ENCODE measurements at regions not wholly inside any gene's neighbourhood (a gene's known extent, or its start where the extent isn't known, plus 50 kb on each side); places are given as distances from the start of the nearest gene placed in this dataset.

DNA sequence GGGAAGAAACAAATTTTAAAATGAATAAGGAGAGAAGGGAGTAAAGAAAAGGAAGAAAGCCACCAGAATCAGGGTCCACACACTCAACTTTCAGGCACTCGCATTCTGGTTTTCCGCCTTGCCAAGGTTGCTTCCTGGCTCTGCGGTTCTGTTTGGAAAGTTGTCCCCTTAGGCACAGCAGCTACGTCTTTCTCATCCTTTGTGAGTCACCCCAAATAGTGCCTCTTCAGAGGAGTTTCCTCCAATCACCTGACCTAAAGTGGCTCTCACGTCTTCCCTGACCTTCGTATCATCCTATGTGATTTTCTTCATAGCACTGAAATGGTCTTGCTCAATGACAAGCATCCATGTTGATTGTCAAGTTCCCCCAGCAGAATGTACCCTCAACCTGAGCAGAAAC lies 99.5 kb upstream of the TMCC3 start:
- no peak overlapping the region for H3K9ac ChIP-seq (ENCODE audit: insufficient read depth in 1 of 2, low read length in 2 of 2)
- peaks cover 0 to 15% (median 0%) of the 10 kb centered on the region in 5 donors for H3K4me1 ChIP-seq (ENCODE audit: control insufficient read depth in 5 of 5, insufficient read depth in 5 of 5, low read length in 5 of 5)
- H3K9me3 ChIP-seq (ENCODE audit: control insufficient read depth in 4 of 4, insufficient read depth in 3 of 4, low read length in 3 of 4) = no peaks in the 10 kb centered on the region
- 77 to 92% methylated on average over 6 of the region's 6 CpGs for WGBS, 2 donors
- TF ChIP-seq, protein P1, sequence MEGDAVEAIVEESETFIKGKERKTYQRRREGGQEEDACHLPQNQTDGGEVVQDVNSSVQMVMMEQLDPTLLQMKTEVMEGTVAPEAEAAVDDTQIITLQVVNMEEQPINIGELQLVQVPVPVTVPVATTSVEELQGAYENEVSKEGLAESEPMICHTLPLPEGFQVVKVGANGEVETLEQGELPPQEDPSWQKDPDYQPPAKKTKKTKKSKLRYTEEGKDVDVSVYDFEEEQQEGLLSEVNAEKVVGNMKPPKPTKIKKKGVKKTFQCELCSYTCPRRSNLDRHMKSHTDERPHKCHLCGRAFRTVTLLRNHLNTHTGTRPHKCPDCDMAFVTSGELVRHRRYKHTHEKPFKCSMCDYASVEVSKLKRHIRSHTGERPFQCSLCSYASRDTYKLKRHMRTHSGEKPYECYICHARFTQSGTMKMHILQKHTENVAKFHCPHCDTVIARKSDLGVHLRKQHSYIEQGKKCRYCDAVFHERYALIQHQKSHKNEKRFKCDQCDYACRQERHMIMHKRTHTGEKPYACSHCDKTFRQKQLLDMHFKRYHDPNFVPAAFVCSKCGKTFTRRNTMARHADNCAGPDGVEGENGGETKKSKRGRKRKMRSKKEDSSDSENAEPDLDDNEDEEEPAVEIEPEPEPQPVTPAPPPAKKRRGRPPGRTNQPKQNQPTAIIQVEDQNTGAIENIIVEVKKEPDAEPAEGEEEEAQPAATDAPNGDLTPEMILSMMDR (IDR thresholded peaks at IDR 0.05; ENCODE audit: control extremely low read depth, extremely low read depth) = no peak
- ATAC-seq (ENCODE audit: insufficient read depth, low FRiP score) (no peak), DNase-seq (no peak)
- no peaks in the 10 kb centered on the region for H3K27me3 ChIP-seq (ENCODE audit: control insufficient read depth in 3 of 3, insufficient read depth in 3 of 3, low read length in 2 of 3)
- H3K4me3 ChIP-seq = no peak overlapping the region
- H3K27ac ChIP-seq (ENCODE audit: low read depth in 1 of 2, low read length in 1 of 2) = no peak overlapping the region
- H3K36me3 ChIP-seq (ENCODE audit: control insufficient read depth in 4 of 4, insufficient read depth in 4 of 4, low read length in 4 of 4) = no peaks in the 10 kb centered on the region

DNA sequence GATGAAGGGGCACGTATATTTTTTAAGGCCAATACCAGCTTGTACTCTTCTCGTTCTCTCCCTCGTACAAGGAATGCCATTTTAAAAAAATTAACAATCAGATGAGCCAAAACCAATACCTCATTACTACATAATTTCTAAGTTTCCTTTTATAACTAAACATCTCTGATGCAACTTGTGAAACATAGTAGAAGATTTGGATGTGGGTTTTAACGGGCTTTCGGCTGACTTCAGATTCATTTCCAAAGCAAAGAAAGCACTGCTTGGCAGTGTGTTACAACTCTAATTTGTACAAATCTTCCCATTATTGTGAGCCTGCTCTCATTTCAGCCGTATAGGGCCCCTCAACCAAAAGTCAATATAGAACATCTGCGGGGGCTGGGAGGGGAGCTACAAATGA lies 99.1 kb upstream of the TMCC3 start:
- no peaks in the 10 kb centered on the region for H3K9me3 ChIP-seq (ENCODE audit: control insufficient read depth in 4 of 4, insufficient read depth in 3 of 4, low read length in 3 of 4)
- peak in 2 of 3 donors; percentile 49 to 55 for DNase-seq
- no peak overlapping the region for H3K4me3 ChIP-seq
- no peaks in the 10 kb centered on the region for H3K27me3 ChIP-seq (ENCODE audit: control insufficient read depth in 3 of 3, insufficient read depth in 3 of 3, low read length in 2 of 3)
- ATAC-seq (ENCODE audit: insufficient read depth, low FRiP score) = no peak
- no peak overlapping the region for H3K9ac ChIP-seq (ENCODE audit: insufficient read depth in 1 of 2, low read length in 2 of 2)
- no peaks in the 10 kb centered on the region for H3K36me3 ChIP-seq (ENCODE audit: control insufficient read depth in 4 of 4, insufficient read depth in 4 of 4, low read length in 4 of 4)
- WGBS, 2 donors = 86 to 89% methylated on average over 7 of the region's 7 CpGs
- TF ChIP-seq, protein P1 (IDR thresholded peaks at IDR 0.05; ENCODE audit: control extremely low read depth, extremely low read depth) = no peak
- H3K4me1 ChIP-seq (ENCODE audit: control insufficient read depth in 5 of 5, insufficient read depth in 5 of 5, low read length in 5 of 5) = peaks cover 0 to 15% (median 0%) of the 10 kb centered on the region in 5 donors
- H3K27ac ChIP-seq (ENCODE audit: low read depth in 1 of 2, low read length in 1 of 2) = no peak overlapping the region

DNA sequence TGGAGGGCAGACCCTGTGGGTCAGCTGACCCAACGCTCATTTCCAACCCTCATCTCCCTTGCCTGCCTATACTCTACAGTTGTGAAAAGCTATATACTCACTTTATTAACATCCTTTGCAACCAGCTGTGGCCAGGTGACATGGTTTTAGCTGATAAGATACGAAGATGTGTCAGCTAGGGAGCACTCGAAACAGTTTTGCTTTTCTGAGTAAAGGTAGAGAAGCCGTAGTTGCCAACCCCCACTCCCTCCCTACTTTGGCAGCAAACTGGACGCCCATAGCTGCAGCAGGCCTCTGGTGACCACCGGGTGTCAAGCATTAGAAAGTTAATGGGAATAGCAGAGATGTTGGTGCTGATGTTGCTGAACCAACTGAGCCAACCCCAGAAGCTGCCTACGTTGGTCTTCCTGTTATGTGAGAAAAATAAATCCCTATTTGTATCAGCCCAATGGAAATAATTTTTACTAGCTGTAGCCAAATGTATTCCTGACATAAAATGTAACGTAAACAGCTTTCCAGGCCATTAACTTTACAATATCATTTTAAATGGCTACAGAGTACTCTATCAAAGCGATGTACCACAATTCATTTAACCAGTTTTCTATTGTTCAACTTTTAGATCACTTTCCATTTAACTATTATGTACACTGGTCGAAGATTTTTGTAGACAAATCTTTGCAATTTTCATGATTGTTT lies 98.5 kb upstream of the TMCC3 start:
- Histone ChIP-seq H3K4me3 (no peak overlapping the region), H3K9ac (ENCODE audit: insufficient read depth in 1 of 2, low read length in 2 of 2) (no peak overlapping the region), H3K9me3 (ENCODE audit: control insufficient read depth in 4 of 4, insufficient read depth in 3 of 4, low read length in 3 of 4) (no peaks in the 10 kb centered on the region), H3K27ac (ENCODE audit: low read depth in 1 of 2, low read length in 1 of 2) (no peak overlapping the region), H3K4me1 (ENCODE audit: control insufficient read depth in 5 of 5, insufficient read depth in 5 of 5, low read length in 5 of 5) (peaks cover 0 to 15% (median 0%) of the 10 kb centered on the region in 5 donors), H3K27me3 (ENCODE audit: control insufficient read depth in 3 of 3, insufficient read depth in 3 of 3, low read length in 2 of 3) (no peaks in the 10 kb centered on the region), H3K36me3 (ENCODE audit: control insufficient read depth in 4 of 4, insufficient read depth in 4 of 4, low read length in 4 of 4) (no peaks in the 10 kb centered on the region)
- TF ChIP-seq, protein P1 (IDR thresholded peaks at IDR 0.05; ENCODE audit: control extremely low read depth, extremely low read depth) = no peak
- no peak for ATAC-seq (ENCODE audit: insufficient read depth, low FRiP score)
- WGBS, 2 donors = 84% methylated on average over 10 of the region's 10 CpGs
- DNase-seq = peak in 1 of 3 donors; percentile 21

DNA sequence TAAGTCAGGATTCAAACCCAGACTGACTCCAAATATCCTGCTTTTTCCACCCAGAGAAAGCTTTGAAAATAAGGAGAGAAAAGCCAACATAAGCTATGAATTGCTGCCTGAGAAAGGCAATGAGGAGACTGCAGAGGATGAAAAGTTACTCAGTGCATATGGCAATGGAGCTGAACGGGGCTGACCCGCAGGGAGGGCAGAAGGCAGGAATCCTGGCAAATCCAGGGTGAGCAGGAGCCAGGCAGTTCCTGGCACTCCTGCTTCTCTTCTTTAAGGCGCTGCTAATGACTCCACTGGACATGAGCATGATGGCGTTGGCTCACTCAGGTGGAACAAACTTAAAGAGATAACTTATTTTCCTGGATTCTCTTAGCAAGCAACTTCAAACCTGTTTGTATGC lies 95.2 kb upstream of the TMCC3 start:
- DNase-seq = no peak
- H3K36me3 ChIP-seq (ENCODE audit: control insufficient read depth in 4 of 4, insufficient read depth in 4 of 4, low read length in 4 of 4) = no peaks in the 10 kb centered on the region
- H3K4me3 ChIP-seq = no peak overlapping the region
- no peak overlapping the region for H3K9ac ChIP-seq (ENCODE audit: insufficient read depth in 1 of 2, low read length in 2 of 2)
- no peak for ATAC-seq (ENCODE audit: insufficient read depth, low FRiP score)
- H3K27me3 ChIP-seq (ENCODE audit: control insufficient read depth in 3 of 3, insufficient read depth in 3 of 3, low read length in 2 of 3) = no peaks in the 10 kb centered on the region
- H3K4me1 ChIP-seq (ENCODE audit: control insufficient read depth in 5 of 5, insufficient read depth in 5 of 5, low read length in 5 of 5) = peaks cover 0 to 11% (median 0%) of the 10 kb centered on the region in 5 donors
- no peak overlapping the region for H3K27ac ChIP-seq (ENCODE audit: low read depth in 1 of 2, low read length in 1 of 2)
- TF ChIP-seq, protein P1 (IDR thresholded peaks at IDR 0.05; ENCODE audit: control extremely low read depth, extremely low read depth) = no peak
- H3K9me3 ChIP-seq (ENCODE audit: control insufficient read depth in 4 of 4, insufficient read depth in 3 of 4, low read length in 3 of 4) = no peaks in the 10 kb centered on the region
- 83 to 92% methylated on average over 4 of the region's 4 CpGs for WGBS, 2 donors

Measured in lung (tissue), 11 donors.